ENCODE measurements at regions not wholly inside any gene's neighbourhood (a gene's known extent, or its start where the extent isn't known, plus 50 kb on each side); places are given as distances from the start of the nearest gene placed in this dataset.

DNA sequence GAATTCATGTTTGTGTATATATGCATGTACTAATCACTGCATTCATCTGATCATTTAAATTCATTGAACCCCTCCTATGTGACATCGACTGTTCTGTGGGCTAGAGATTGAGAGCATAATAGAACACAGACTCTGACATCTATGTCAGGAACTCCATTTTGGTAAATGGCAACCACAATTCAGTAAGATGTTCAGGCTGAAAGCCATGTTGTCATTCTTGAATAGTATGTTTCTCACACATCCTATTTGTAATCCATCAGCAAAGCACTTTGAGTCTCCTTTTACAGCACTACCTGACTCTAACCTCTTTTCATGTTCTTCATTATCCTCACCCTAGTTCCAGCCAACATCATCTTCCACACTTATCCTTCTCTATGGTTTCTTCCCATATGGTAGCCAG, 413.8 kb upstream of the MEX3C start:
- no peak for DNase-seq
- H3K4me1 Mint-ChIP-seq (ENCODE audit: low read depth) = no peaks in the 10 kb centered on the region
- TF ChIP-seq, protein P1, sequence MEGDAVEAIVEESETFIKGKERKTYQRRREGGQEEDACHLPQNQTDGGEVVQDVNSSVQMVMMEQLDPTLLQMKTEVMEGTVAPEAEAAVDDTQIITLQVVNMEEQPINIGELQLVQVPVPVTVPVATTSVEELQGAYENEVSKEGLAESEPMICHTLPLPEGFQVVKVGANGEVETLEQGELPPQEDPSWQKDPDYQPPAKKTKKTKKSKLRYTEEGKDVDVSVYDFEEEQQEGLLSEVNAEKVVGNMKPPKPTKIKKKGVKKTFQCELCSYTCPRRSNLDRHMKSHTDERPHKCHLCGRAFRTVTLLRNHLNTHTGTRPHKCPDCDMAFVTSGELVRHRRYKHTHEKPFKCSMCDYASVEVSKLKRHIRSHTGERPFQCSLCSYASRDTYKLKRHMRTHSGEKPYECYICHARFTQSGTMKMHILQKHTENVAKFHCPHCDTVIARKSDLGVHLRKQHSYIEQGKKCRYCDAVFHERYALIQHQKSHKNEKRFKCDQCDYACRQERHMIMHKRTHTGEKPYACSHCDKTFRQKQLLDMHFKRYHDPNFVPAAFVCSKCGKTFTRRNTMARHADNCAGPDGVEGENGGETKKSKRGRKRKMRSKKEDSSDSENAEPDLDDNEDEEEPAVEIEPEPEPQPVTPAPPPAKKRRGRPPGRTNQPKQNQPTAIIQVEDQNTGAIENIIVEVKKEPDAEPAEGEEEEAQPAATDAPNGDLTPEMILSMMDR (IDR thresholded peaks at IDR 0.05) = no peak
- no peaks in the 10 kb centered on the region for H3K36me3 Mint-ChIP-seq (ENCODE audit: low read depth)
- ChIA-PET CTCF (no interaction called here), POLR2A (no interaction called here)
- no peak for ATAC-seq (ENCODE audit: poor library complexity)
- no peaks in the 10 kb centered on the region for H3K9me3 ChIP-seq (ENCODE audit: control insufficient read depth in 1 of 2, insufficient read depth in 1 of 2, low read length in 2 of 2)
- H3K27ac Mint-ChIP-seq = no peak overlapping the region
- H3K36me3 ChIP-seq (ENCODE audit: insufficient read depth, low read length) = no peaks in the 10 kb centered on the region
- no peak overlapping the region for H3K4me3 ChIP-seq (ENCODE audit: low read length)
- peaks cover 16% of the 10 kb centered on the region for H3K27me3 Mint-ChIP-seq
- intact Hi-C loops (cut with DNase I, micrococcal nuclease) = no loop called here
- no peaks in the 10 kb centered on the region for H3K27me3 ChIP-seq (ENCODE audit: control insufficient read depth in 1 of 2, insufficient read depth in 2 of 2, low read length in 2 of 2)
- H3K4me3 Mint-ChIP-seq = no peak overlapping the region
- H3K9me3 Mint-ChIP-seq = no peaks in the 10 kb centered on the region
- H3K27ac ChIP-seq (ENCODE audit: low read depth in 1 of 2, low read length in 2 of 2) = no peak overlapping the region
- H3K4me1 ChIP-seq (ENCODE audit: insufficient read depth, low read length) = no peaks in the 10 kb centered on the region

- Mint-ChIP-seq H3K36me3 (ENCODE audit: low read depth) (no peaks in the 10 kb centered on the region), H3K27me3 (peaks cover 30% of the 10 kb centered on the region), H3K4me1 (ENCODE audit: low read depth) (no peaks in the 10 kb centered on the region), H3K4me3 (no peak overlapping the region), H3K9me3 (no peaks in the 10 kb centered on the region), H3K27ac (no peak overlapping the region)
- ATAC-seq (ENCODE audit: poor library complexity) (no peak), DNase-seq (no peak)
- intact Hi-C loops (cut with DNase I, micrococcal nuclease) = no loop called here
- Histone ChIP-seq H3K4me1 (ENCODE audit: insufficient read depth, low read length) (no peaks in the 10 kb centered on the region), H3K27me3 (ENCODE audit: control insufficient read depth in 1 of 2, insufficient read depth in 2 of 2, low read length in 2 of 2) (no peaks in the 10 kb centered on the region), H3K36me3 (ENCODE audit: insufficient read depth, low read length) (no peaks in the 10 kb centered on the region), H3K27ac (ENCODE audit: low read depth in 1 of 2, low read length in 2 of 2) (no peak overlapping the region), H3K9me3 (ENCODE audit: control insufficient read depth in 1 of 2, insufficient read depth in 1 of 2, low read length in 2 of 2) (no peaks in the 10 kb centered on the region), H3K4me3 (ENCODE audit: low read length) (no peak overlapping the region)
- CTCF ChIA-PET = no interaction called here
- TF ChIP-seq, protein P1 (IDR thresholded peaks at IDR 0.05) = no peak
- POLR2A ChIA-PET = no interaction called here
Observed at GRCh38 chr18:51614033-51614432, 416.6 kb upstream of the MEX3C start.

DNA sequence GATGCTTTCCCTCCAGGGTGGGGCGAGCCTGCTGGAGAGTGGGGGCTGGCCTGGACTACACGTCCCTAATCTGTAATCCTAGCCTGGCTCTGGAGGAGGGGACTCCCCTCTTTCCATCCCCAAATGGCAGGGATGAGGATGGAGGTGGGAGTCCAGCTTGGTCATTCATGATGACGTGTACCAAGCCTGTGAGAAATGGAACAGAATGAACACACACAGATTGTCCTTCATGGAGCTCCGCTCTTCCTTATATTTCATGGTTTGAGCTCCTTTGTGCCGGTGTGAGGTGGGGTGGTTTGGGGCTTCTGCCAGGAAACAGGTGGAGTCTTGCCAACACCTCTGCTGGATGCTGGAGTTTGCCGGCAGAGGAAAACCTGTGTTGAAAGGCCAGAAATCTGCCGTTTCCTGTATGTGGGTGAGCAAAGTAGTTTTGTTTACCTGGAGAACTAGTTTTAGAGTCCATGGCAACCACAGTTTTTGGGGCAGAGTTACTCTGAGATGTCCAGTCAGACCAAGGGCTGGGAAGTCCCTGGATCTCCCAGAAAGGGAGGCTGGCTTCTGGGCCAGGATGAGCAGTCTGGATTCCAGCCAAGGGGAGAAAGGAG, 417.6 kb upstream of the MEX3C start:
- no peak overlapping the region for H3K4me3 ChIP-seq (ENCODE audit: low read length)
- TF ChIP-seq, protein P1 (IDR thresholded peaks at IDR 0.05) = no peak
- no peaks in the 10 kb centered on the region for H3K4me1 Mint-ChIP-seq (ENCODE audit: low read depth)
- H3K4me3 Mint-ChIP-seq = no peak overlapping the region
- no peaks in the 10 kb centered on the region for H3K9me3 ChIP-seq (ENCODE audit: control insufficient read depth in 1 of 2, insufficient read depth in 1 of 2, low read length in 2 of 2)
- peaks cover 30% of the 10 kb centered on the region for H3K27me3 Mint-ChIP-seq
- H3K4me1 ChIP-seq (ENCODE audit: insufficient read depth, low read length) = no peaks in the 10 kb centered on the region
- no peaks in the 10 kb centered on the region for H3K36me3 ChIP-seq (ENCODE audit: insufficient read depth, low read length)
- no peak overlapping the region for H3K27ac ChIP-seq (ENCODE audit: low read depth in 1 of 2, low read length in 2 of 2)
- H3K36me3 Mint-ChIP-seq (ENCODE audit: low read depth) = no peaks in the 10 kb centered on the region
- peaks cover 0 to 1% of the 10 kb centered on the region in 2 experiments for H3K27me3 ChIP-seq (ENCODE audit: control insufficient read depth in 1 of 2, insufficient read depth in 2 of 2, low read length in 2 of 2)
- H3K9me3 Mint-ChIP-seq = peaks cover under 1% of the 10 kb centered on the region
- intact Hi-C loops (cut with DNase I, micrococcal nuclease) = no loop called here
- POLR2A ChIA-PET = no interaction called here
- CTCF ChIA-PET = no interaction called here
- DNase-seq (no peak), ATAC-seq (ENCODE audit: poor library complexity) (no peak)
- no peak overlapping the region for H3K27ac Mint-ChIP-seq

Measured in CD4-positive, alpha-beta T cell (primary cell).